Skin of body (tissue), 1 donor: ENCODE measurements at regions not wholly inside any gene's neighbourhood (a gene's known extent, or its start where the extent isn't known, plus 50 kb on each side); places are given as distances from the start of the nearest gene placed in this dataset.
"Not testable (repeated sequence)": the region's sequence is repeated elsewhere in the genome, so short reads cannot be mapped to it uniquely, and the experiment has no call there.

Source experiments
- DNase-seq: peaks from one replicate; lab custom pipeline; 2025; lab: John Stamatoyannopoulos, UW

GRCh38 chr2:88859461-88859860, 168.0 kb downstream of the RPIA start:
- DNase-seq = no peak

- DNase-seq = no peak
Measured at GRCh38 chr2:88860421-88861075, 169.1 kb downstream of the RPIA start.

GRCh38 chr2:88865801-88866371, 174.4 kb downstream of the RPIA start:
- DNase-seq = no peak

GRCh38 chr2:88866756-88867155, 175.3 kb downstream of the RPIA start:
- DNase-seq = no peak

- DNase-seq = no peak
Measured at GRCh38 chr2:88868861-88869260, 177.4 kb downstream of the RPIA start.

GRCh38 chr2:88870267-88870839, 178.9 kb downstream of the RPIA start:
- DNase-seq = no peak

GRCh38 chr2:88871336-88871735, 179.9 kb downstream of the RPIA start:
- no peak for DNase-seq

- no peak for DNase-seq
Measured at GRCh38 chr2:88873620-88874019, 182.1 kb downstream of the RPIA start.

GRCh38 chr2:88874063-88874657, 182.7 kb downstream of the RPIA start:
- DNase-seq = peak; percentile 31

GRCh38 chr2:88875736-88876135, 184.3 kb downstream of the RPIA start:
- no peak for DNase-seq

GRCh38 chr2:88880441-88880953, 189.0 kb downstream of the RPIA start:
- peak; percentile 43 for DNase-seq

GRCh38 chr2:88885275-88885674, 193.8 kb downstream of the RPIA start:
- DNase-seq = no peak

- DNase-seq = no peak
Measured at GRCh38 chr2:88885679-88886416, 194.4 kb downstream of the RPIA start.

- DNase-seq = not testable (repeated sequence)
Measured at GRCh38 chr2:88887466-88887865, 196.0 kb downstream of the RPIA start.

GRCh38 chr2:88892207-88892606, 200.7 kb downstream of the RPIA start:
- DNase-seq = no peak

GRCh38 chr2:88892788-88893187, 201.3 kb downstream of the RPIA start:
- DNase-seq = no peak

- DNase-seq = no peak
Measured at GRCh38 chr2:88896971-88897370, 205.5 kb downstream of the RPIA start.

- no peak for DNase-seq
Measured at GRCh38 chr2:88897715-88898114, 206.2 kb downstream of the RPIA start.

GRCh38 chr2:88903749-88904353, 212.4 kb downstream of the RPIA start:
- peak; percentile 59 for DNase-seq

GRCh38 chr2:88913280-88913679, 221.8 kb downstream of the RPIA start:
- DNase-seq = no peak

- DNase-seq = no peak
Measured at GRCh38 chr2:88919087-88919738, 227.7 kb downstream of the RPIA start.
